ENCODE measurements at regions not wholly inside any gene's neighbourhood (a gene's known extent, or its start where the extent isn't known, plus 50 kb on each side); places are given as distances from the start of the nearest gene placed in this dataset.

GRCh38 chr12:125312471-125312870 lies 247.2 kb downstream of the AACS start:
- TF ChIP-seq CTCF (IDR thresholded peaks at IDR 0.05; ENCODE audit: insufficient read depth, low read length, poor library complexity, severe bottlenecking) (no peak), EZH2phosphoT487 (conservative IDR thresholded peaks at IDR 0.05; ENCODE audit: low read length) (no peak)
